ENCODE measurements at regions not wholly inside any gene's neighbourhood (a gene's known extent, or its start where the extent isn't known, plus 50 kb on each side); places are given as distances from the start of the nearest gene placed in this dataset.

- DNase-seq (ENCODE audit: low spot score) = no peak
These were observed 55.9 kb upstream of the IL2 start for GRCh38 chr4:122512430-122512829.

- DNase-seq (ENCODE audit: low spot score) = no peak
These were observed 51.6 kb upstream of the IL2 start for GRCh38 chr4:122508083-122508482.
